ENCODE measurements at regions not wholly inside any gene's neighbourhood (a gene's known extent, or its start where the extent isn't known, plus 50 kb on each side); places are given as distances from the start of the nearest gene placed in this dataset.
A peak's percentile ranks its signal among the peaks of the same experiment; 100 is the strongest.

DNA sequence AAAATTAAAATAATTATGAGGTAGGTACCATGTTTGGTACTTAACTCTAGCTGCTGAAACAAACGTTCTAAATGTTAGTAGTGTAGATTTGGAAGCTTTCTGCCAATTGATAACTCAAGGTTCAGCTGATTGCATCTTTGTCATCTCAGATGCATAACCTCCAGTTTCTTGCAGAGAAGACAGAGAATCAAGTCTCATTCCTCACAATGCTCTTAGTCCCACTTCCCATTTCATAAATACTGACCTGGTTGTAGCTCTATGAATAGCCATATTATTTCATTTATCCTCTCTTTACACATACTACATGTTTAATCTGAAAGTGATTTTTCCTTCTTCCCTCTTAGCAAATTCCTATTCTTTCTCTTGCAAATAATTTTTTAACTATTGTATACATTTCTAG is 178.5 kb upstream of the SETBP1 start:
- no peak for DNase-seq (ENCODE audit: low read depth)

- no peak for DNase-seq (ENCODE audit: low read depth)
These were observed 177.9 kb upstream of the SETBP1 start for GRCh38 chr18:44502790-44503189.

DNA sequence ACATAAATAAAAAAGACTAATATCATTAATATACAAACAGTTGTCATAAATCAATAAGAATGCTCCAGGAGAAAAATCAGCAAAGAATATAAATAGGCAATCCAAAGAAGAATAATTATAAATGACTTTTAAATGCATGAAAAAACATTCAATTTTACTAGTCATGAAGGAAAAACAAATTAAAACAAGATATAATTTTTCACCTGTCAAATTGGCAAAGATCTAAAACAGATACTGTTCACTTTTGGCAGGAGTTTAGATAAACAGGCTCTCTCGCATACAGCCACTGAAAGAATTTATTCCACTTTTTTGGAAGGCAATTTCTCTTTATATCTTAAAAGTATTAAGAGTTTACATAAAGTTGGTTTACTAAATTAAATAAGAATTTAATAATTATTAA is 176.8 kb upstream of the SETBP1 start:
- no peak for DNase-seq (ENCODE audit: low read depth)

GRCh38 chr18:44507729-44508325 is 172.9 kb upstream of the SETBP1 start:
- DNase-seq (ENCODE audit: low read depth), result no peak

- no peak for DNase-seq (ENCODE audit: low read depth)
These were observed 172.2 kb upstream of the SETBP1 start for GRCh38 chr18:44508474-44508873.

- DNase-seq (ENCODE audit: low read depth), result no peak
These were observed 171.6 kb upstream of the SETBP1 start for GRCh38 chr18:44509048-44509447.

- DNase-seq (ENCODE audit: low read depth), result no peak
These were observed 170.3 kb upstream of the SETBP1 start for GRCh38 chr18:44510390-44510789.

DNA sequence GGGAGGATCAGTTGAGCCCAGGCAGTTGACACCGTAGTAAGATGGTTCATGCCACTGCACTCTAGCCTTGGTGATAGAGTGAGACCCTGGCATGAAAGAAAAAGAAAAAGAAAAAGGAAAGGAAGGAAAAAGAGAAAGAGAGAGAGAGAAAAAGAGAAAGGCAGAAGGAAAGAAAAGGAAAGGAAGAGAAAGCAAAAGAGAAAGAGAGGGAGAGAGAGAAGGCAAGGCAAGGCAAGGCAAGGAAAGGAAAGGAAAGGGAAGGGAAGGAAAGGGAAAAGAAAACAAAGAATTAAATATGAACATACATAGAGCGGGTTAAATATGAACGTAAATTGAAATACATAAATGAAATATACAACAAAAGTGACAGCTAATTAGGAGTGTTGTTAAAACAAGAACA is 167.5 kb upstream of the SETBP1 start:
- DNase-seq (ENCODE audit: low read depth), result no peak

GRCh38 chr18:44514106-44514505 is 166.6 kb upstream of the SETBP1 start:
- no peak for DNase-seq (ENCODE audit: low read depth)

DNA sequence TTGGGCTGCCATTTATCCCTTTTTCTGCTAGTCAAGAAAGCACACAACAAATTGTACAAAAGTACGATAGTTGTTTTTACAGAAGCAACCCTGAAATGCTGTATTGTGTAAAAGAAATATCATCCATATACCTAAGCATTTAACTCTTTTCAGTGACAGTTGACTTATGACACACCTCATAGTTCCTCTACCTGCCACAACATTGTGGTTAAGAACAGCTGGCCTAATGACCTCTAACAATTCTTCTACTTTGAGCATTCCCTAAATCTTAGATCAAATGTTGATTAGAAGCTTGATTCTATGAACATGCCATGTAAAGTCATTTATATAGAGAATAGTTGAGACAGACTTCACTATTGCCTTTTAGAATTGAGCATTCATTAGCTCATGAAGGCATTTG is 165.9 kb upstream of the SETBP1 start:
- no peak for DNase-seq (ENCODE audit: low read depth)

GRCh38 chr18:44516450-44516849 is 164.2 kb upstream of the SETBP1 start:
- DNase-seq (ENCODE audit: low read depth), result no peak

DNA sequence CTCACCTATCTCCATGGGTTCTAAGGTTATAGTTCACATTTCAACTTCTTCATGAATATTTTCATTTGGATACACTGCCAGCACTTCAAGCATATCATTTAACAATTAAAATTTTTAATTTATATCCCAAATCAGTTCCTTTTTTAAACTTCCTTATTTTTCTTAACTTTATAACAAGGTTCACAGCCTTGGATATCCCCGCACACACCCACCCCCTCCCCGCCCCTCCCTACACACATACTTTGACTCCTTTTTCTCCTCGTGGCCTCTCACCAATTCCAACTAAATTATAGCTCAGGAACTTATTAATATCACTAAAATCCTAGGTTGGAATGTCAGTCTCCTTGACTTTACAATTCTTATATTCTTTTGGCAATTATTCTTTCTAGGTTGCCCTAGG is 163.6 kb upstream of the SETBP1 start:
- DNase-seq (ENCODE audit: low read depth), result no peak

DNA sequence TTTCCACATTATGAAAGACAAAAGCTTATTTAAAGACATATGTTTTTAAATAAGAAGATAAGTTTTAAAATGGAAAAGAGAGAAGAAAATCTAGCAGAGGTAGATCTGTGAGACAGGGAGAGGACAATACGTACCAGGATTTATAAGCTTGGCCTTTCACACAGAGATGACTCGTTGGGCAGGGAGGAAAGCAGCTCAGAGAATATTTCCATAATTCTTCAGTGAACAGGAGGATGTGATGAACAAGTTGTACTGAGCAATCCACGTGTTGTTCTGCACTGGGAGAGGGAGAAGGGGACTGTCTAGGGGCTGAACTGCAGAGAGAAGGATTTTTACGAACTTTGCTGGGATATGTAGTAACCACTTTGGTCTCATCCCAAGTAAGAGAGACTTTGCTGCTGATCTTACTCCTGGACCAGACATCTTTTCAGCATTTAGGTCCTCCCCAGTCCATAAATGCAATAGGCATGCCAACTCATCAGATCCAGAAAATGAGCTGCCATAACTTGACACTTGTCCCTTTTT is 162.5 kb upstream of the SETBP1 start:
- peak; percentile 23 for DNase-seq (ENCODE audit: low read depth)

- no peak for DNase-seq (ENCODE audit: low read depth)
These were observed 162.0 kb upstream of the SETBP1 start for GRCh38 chr18:44518666-44519065.

DNA sequence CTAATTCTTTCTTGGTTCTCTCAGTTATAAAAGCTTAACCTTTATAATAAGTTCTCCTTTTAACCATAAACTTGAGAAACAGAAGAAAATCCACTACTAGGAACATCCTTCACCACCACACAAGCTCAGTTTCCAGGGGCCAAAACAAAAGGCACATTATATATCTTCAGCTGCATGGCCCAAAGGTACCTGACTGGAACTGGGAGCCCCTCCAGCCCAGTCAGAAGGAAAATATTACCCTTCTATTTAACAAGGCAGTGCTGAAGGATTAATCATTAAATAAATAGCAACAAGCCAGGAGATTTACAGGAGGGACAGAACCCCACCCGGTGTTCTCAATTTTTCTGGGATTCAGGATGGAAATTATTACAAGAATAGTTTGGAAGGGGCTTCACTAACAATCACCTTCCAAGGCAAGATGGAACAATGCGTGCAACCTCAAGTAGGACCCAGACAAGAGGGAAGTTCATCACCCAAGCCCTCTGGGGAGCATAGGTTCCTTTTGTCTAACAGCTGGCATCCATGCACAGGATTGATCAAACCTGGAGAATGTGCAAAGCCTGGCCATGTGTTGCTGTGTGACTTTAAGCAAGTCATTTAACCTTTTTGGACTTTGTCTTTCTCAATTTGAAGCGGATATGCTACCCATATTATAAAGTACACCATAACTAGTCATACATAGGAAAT is 159.6 kb upstream of the SETBP1 start:
- DNase-seq (ENCODE audit: low read depth), result no peak

DNA sequence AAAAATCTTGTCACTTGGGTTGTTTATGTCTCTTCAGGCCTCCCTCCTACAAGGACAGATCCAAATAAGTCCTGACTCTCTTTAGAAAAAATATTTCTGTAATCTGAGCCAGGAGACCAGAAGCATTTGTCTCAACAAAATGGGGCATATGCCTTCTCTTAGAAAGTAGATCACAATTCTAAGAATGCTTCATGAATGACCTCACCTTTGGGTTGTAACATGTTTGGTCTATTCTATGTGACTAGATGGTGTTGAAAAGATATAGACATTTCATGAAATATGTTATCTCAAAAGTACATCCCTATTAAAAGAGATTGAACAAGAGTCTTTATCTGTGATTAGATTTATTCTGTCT is 159.0 kb upstream of the SETBP1 start:
- DNase-seq (ENCODE audit: low read depth), result no peak

DNA sequence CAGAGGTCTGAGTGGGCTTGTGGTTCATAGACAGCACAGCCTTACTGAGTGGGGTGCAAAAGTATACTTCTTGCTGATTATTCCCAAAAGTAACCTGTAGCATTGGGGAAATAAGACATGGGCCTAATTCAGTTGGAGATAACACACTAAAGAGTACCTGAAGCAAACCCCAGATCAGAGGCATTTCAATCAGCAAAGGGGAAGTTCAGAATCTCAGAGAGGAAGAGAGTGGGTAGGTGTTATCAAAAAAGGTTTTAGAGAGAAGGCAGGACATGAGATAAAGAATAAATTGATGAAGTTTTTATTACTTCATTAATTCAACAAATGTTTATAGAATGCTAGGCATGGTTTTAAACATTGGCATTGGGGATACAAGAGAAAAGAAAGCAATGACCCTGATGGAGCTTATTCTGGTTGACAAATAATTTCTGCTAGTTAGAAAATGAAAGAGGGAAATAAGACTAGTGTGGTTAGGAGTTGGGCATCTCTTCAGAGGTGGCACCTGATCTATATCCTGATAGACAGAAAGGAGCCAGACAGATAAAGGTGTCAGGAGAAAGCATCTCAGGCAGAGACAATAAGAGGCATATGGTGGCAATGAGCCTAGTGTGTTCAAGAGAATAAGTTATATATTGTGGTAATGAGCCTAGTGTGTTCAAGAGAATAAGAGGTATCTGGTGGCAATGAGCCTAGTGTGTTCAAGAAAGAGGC is 153.8 kb upstream of the SETBP1 start:
- DNase-seq (ENCODE audit: low read depth), result no peak

GRCh38 chr18:44533071-44533470 is 147.6 kb upstream of the SETBP1 start:
- peak; percentile 21 for DNase-seq (ENCODE audit: low read depth)

DNA sequence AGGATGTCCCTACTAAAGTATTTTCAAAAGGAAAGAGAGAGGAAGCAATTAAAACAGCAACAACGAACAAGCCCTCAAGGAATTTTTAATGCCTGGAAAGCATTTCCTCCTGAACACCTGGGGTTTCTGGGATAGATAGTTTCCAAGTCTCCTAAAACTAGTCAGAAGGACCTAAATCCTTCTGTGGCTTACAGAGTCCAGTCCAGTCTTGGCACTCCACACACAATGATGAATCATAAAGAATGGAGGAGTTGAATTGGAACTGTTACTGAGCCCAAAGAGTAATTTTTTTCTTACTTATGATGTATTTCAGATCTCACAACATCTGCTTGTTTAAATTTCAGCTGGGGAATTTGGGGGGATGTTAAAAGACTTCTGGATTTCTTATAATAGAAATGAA is 144.6 kb upstream of the SETBP1 start:
- peak; percentile 83 for DNase-seq (ENCODE audit: low read depth)

- no peak for DNase-seq (ENCODE audit: low read depth)
These were observed 144.1 kb upstream of the SETBP1 start for GRCh38 chr18:44536619-44537018.

DNA sequence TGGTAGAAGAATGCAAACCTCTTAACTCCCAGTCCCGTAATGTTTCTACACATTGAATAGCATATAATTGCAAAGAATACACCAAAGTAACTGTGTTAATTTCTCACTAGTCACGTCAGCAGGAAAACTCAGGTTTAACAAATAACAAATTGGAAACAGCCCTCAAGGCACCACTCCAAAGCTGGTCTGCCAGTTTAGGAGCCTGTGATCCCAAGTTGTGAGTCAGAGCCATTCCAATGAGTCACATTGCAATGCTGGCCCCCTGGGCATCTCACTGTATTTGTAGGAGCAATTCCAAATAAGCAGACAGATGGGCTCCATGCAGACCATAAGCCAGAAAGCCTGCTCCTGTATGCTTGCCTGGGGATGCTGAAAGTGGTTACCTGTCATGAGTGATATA is 143.2 kb upstream of the SETBP1 start:
- peak; percentile 90 for DNase-seq (ENCODE audit: low read depth)

DNA sequence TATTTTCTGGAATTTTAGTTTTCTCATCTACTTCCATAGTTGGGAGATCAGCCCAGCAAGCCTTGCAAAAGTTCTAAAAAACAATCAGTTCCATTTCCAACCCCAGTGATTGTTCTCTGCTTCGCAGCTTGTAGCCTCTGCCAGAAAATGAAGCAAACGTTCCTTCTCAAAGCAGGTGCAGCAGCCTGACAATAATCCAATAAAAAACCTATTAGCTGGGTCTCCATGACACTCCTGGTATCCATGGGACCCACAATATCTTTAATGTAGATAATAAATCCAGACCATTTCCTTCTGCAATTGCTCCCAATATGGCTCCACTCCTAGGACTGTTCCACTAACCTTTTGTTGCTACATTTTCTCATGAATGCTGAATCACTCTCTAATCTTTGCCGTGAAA is 140.8 kb upstream of the SETBP1 start:
- no peak for DNase-seq (ENCODE audit: low read depth)

- DNase-seq (ENCODE audit: low read depth), result peak; percentile 52
These were observed 139.5 kb upstream of the SETBP1 start for GRCh38 chr18:44541159-44541558.

All from stromal cell of bone marrow (primary cell).